Superior temporal gyrus (tissue), 1 donor: ENCODE measurements at regions not wholly inside any gene's neighbourhood (a gene's known extent, or its start where the extent isn't known, plus 50 kb on each side); places are given as distances from the start of the nearest gene placed in this dataset.
"Not testable (repeated sequence)": the region's sequence is repeated elsewhere in the genome, so short reads cannot be mapped to it uniquely, and the experiment has no call there.

ENCODE experiments used
- DNase-seq: peaks from one replicate; pipeline ENCODE4 v3.0.0-alpha.2; 2016; ENCODE audit errors: extremely low spot score

DNA sequence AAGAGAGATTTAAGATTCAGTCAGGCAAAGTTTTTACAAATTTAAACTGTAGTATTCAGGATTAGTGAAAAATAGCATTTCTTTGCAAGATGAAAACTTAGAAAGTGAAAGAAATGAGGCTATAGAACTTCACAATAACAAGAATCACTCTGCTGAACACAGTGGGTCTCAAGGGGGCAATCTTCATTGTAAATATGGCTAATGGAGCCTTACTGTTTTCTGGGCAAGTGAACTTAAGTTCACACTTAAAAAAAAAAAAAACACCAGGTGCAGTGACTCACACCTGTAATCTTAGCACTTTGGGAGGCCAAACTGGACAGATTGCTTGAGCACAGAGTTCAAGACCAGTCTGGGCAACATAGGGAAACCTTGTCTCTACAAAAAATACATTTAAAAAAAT is 175.9 kb upstream of the SNX2 start:
- DNase-seq: no peak

DNA sequence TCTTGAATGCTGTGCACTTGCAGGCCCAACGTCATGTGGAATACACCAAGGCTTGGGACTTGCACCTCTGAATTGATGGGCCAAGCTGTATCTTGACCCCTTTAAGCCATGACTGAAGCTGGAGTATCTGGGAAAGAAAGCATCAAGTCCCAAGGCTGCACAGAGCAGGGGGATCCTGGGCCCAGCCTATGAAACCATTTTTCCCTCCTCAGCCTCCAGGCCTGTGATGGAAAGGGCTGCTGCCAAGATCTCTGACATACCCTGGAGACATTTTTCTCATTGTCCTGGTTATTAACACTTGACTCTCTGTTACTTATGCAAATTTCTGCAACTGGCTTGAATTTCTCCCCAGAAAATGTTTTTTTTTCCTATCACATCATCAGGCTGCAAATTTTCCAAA is 174.0 kb upstream of the SNX2 start:
- DNase-seq: no peak

DNA sequence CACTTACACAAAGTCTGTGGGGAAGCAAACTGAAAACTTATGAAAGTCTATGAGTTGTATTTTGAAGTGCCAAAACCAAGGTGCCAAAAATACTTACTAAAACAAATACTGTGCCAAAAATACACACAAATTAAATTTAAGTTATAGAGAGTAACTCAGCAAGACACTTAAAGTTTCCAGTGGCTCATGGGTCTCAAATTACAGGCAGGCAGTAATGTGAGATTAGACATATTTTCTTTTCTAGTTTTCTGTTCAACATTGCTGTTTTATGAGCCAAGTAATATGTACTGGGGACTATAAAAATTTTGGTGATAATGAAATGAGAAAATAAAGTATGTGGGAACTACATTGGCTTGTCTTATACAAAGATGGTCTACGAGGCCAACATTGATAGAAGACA is 172.2 kb upstream of the SNX2 start:
- no peak for DNase-seq

DNA sequence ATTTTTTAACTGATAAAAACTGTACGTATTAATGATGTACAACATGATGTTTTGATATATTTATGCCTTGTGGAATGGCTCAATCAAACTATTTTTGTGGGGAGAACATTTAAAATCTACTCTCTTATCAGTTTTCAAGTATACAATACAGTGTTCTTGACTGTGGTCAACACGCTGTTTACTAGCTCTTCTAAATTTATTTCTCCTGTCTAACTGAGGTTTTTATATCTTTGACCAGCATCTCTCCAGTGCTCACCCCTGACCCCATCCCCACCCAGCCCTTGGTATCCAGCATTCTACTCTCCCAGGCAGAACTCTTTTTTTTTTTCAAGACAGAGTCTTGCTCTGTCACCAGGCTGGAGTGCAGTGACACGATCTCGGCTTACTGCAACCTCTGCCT is 169.6 kb upstream of the SNX2 start:
- DNase-seq: no peak

DNA sequence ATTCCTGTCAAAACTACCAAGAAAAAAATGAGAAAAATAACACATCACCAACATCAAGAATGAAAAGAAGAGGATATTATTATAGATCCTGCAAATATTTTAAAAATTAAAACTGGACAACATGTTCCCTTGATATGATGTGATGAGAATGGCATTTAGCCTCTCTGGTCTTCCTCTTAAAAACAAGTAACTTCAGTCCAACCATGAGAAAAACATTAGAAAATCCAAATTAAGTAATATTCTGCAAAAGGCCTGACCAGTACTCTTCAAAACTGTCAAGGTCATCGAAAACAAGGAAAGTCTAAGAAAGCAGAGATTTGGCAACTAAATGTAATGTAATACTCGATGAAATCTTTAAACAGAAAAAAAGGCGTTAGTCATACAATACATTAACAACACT is 167.1 kb upstream of the SNX2 start:
- no peak for DNase-seq

DNA sequence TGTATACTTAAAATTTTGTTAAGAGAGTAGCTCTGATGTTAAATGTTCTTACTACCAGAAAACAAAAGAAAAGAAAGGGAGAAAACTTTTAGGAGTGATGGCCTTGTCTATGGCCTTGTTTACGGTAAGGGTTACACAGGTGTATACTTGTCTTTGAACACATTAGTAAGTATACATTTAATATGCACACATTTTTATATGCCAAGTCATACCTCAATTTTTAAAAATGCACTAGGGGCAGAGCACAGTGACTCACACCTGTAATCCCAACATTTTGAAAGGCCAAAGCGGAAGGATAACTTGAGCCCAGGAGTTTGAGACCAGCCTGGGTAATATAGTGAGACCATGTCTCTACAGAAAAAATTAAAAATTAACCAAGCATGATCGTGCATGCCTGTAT is 166.7 kb upstream of the SNX2 start:
- DNase-seq: no peak

DNA sequence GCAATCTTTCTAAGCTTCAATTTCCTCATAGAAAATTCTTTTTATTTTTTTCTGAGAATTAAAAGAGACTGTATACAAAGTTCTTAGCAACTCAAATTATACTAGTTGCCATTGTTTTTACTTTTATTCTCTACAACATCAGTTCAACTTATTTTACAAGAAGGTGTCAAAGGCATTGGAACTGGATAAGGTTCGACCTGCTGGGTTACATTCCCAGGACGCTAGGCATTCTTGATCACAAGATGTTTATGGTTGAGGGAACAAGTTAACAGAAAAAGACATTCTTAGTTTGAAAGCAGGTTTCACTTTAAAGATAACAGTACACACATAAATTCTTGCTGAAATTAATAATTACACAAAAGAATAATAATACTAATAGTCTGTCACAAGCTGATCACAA is 163.5 kb upstream of the SNX2 start:
- no peak for DNase-seq

DNA sequence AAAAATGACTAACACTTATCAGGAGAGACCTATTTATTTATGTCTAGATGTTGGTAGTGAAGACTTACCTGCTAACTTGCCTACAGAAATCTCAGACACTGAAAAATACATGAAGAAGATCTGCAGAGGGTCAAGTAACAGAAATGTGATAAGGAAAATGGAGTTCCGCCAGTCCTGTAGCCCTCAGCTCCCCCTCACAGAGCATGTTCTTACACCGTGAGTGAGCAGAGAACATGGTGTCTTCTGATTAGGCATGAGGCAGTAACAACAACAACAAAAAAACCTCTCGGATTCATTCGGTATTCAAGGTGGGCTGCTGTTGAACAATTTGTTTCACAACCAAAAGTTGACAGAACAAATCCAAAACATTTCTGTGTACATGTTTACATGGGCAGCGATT is 162.0 kb upstream of the SNX2 start:
- DNase-seq: no peak

DNA sequence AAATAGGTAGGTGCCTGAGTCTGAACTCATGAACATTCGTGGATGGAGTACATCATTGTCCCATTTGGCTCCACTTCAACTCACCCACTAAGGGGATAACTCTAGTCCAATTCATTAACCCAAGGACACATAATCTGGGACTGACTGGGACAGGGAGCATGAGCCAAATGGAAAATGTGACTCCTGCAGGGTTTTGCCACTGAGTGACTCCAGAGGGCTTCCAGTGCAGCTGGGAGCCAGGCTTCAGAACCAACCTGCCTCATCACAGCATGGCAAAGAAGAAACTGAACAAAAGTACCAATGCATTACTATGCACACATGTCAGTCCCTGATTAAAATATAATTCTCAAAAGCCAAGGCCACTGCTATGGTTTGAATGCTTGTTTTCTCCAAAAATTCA is 159.7 kb upstream of the SNX2 start:
- DNase-seq: no peak

DNA sequence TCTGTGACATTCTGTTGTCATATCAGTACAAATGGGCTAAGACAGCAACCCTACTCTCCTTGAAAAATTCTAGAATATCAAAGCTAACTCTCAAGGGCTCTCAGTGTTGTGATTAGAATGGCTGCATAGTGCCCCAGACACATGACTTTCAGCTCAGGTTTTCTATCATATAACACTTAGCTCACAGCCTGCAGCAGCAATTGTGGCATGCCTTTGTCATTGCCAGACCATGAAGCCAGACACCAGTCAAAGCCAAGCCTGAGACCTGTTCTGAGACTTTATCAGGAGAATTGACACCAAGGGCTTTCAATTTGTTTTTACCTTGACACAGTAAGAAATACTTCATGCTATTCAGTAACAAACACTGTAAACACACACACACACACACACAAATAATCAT is 159.0 kb upstream of the SNX2 start:
- DNase-seq: no peak

DNA sequence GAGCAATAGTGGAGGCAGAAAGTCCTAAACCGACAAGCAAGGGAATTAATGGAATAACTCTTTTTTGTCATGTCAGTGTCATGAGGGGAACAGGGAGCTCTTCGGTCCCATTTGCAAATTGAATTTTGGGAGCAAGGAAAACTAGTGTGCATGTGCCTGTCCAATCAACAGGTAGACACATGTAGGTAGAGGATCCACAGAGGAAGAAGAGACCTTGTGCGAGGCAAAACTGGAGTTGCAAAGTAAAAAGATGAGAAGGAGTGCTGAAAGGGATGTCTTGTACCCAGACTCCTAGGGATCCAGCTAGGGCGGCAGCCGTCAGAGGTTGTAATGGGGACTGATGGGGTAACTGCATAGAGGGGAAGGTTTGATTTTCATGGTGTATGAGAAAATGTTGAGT is 156.8 kb upstream of the SNX2 start:
- not testable (repeated sequence) for DNase-seq

DNA sequence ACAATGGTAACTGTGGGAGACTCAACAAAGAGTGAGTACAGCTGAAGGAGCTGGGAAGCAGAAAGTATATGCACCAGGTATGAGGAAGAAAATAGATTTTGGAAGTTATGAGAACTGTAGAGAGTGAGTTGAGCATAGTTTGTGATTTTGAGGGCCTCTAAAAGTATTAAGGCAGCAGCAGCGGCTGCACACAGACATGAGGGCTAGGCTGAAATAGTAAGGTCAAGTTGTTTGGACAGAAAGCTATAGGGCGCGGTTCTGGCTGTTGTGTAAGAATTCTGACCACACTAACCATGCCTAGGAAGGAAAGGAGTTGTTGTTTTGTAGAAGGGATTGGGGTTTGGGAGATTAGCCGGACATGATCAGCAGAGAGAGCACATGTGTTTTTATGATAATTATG is 154.1 kb upstream of the SNX2 start:
- not testable (repeated sequence) for DNase-seq

DNA sequence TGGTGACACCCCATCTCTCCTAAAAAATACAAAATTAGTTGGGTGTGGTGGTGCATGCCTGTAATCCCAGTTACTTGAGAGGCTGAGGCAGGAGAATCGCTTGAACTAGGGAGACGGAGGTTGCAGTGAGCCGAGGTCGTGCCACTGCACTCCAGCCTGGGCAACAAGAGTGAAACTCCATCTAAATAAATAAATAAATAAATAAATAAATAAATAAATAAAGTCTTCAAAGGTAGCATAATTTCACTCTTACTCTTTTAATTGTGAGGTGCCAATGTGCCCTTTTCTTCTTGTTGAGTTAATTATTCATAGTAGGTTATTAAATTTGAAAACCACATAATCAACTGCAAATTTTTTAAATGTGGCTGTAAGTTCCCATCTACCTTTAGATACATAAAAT is 146.2 kb upstream of the SNX2 start:
- not testable (repeated sequence) for DNase-seq

DNA sequence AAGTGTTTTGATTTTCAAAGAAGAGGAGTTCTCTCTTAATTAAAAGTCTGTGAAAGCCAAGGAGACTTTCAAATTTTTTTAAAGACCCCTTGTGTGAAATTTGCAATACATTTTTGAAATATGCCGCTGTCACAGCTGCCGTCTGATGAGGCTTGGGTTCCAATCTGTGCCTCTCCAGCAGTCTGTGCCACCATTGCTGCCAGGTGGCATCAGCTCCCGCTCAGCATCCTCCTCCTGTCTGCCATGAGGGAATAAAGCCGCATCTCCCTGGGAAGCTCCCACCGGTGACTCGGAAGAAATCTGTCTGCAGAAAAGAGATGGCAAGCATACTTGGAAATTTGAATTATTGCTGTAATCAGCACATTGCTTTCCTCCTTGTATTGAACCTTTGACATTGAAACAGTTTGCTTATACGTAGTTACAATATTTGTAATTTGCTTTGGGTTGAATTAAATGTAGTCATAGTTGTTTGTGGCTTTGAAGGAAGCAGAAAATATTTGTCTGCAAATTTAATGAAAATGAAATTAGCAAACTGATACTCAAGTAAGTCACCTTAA is 145.7 kb upstream of the SNX2 start:
- no peak for DNase-seq

DNA sequence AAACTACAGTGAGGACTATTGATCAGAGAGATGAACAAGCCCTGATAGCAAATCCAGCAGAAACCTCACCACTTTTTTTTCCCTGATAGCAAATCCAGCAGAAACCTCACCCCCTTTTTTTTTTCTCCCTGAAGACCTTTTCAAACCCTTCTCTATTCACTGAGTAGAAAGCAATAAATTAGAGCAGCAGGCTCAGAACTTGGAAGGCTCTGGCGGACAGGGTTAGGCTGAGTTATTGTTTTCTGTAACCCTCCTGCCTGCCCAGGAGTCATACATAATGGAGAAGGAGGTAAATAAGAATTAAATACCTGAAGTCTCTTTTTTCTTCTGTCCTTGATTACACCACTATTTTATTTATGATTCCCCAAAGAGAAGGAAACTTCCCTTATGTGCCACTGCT is 136.3 kb upstream of the SNX2 start:
- DNase-seq: no peak

DNA sequence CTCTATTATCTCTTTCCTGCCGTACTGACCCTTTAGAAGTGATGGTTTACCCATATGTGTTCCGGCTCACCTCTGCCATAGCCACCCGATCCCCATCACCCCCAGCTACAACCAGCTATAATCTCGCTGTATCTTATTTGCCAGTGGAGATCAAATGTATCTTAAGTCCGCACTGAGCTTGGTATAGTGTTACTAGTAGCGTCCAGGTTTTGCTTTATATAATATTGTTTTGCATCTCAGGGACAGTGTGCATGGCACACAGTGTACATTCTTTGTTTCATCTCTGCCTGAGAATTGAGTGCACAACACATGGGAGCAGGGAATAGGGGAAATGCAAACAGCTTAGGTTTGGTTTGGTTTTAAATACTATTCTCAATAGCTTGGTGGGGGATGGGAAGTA is 135.8 kb upstream of the SNX2 start:
- no peak for DNase-seq

DNA sequence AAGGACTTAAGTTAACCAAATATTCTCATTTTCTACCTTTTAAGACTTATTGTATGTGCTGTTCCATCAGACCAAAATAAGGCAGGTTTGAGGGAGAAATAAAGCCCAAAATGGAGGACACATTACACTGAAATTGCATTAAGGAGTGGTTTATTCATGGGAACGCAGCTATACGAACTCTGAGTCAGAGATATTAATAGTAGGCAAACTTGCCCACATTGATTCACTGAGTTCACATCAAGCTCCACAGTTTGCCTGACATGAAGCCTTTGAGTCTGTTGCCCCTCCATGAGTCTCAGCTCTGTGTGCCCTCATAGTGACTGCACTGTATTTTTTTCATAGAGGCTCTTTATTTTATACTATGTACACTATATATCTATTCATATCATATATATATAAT is 135.0 kb upstream of the SNX2 start:
- no peak for DNase-seq

DNA sequence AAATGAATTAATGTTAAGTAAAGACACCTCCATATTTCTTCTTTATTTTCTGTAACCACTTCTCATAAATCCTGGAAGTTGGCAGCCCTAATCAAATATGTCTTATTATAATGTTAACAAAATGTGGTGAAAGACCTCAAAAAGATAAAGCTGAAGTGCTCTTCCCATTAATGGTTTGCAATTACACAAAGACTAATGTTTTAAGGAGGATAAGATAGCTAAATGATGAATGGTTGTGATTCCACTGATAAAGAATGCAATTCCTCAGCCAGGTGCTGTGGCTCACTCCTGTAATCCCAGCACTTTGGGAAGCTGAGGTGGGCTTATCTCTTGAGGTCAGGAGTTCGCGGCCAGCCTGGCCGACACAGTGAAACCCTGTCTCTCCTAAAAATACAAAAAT is 125.8 kb upstream of the SNX2 start:
- no peak for DNase-seq

DNA sequence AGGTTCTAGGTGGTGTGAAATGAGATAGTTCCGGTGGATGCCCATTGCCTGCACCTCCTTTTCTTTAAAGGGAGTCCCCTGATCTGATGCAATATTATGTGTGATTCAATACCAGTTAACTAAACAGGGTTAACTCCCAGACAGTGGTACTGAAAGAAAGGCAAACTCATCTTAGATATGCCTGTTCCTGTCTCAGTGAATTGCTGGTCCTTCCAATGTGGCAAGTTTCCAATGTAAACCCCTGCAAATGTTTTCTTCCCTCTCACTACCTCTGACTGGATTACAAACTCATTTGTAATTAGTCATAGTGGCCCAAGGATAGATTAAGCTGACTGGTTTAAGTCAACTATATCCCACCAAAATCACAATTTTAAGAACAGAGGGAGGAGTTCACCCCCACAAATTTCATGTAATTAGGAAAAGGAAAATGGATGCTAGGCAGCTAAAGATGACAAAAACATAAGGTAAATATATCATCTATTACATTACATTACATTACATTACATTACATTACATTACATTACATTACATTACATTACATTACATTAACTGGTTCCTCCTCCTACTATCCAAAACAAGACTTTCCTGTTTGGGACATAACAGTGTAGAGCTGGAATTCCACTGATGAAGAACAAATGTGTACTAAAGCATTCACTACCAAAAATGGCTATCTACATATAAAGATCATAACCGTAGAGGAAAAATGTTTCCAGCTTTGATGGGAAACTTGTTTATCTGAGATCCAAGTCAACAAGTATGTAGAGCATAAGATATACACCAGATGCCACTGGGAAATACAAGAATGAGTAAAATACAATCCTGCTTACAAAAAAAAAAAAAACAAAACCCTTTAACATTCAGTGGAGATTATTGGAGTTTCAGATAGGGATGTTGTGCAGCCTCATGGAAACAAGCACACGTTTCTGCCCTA is 121.5 kb upstream of the SNX2 start:
- no peak for DNase-seq

DNA sequence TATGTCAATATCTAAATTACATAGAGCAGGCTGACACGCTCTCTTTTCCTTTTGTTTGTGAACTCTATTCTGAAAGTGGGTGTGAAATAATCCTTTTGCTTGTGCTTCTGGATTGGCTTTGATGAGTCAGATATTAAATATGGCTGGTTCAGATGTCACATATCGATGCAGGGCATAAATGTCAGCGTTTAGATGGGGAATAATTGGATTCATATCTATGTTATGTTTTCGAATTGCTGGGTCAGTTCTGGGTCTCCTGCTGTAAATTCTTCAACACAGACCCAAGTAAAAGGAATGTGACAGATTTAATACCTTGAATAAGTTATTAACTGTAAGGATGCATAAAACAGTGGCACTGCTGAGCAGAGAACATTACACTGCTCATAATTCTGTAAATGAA is 118.7 kb upstream of the SNX2 start:
- DNase-seq: no peak

DNA sequence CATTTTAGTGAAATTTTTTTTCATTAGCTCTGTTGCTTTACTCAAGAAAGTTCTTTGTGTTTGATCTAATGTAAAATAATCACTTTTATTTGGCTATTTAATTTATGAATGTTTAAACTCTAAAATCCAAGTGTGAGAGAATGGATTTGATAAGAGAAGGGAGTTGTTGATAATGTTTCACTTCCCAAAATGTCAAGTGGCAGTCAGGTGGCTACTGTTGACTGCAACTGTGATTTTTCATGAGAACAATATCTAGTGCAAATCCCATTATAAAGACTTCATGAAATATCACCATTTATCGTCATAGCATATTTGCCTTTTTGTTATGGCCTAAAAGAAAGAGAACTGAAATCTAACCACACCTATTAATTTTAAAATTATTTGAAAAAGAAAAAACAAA is 118.3 kb upstream of the SNX2 start:
- no peak for DNase-seq

DNA sequence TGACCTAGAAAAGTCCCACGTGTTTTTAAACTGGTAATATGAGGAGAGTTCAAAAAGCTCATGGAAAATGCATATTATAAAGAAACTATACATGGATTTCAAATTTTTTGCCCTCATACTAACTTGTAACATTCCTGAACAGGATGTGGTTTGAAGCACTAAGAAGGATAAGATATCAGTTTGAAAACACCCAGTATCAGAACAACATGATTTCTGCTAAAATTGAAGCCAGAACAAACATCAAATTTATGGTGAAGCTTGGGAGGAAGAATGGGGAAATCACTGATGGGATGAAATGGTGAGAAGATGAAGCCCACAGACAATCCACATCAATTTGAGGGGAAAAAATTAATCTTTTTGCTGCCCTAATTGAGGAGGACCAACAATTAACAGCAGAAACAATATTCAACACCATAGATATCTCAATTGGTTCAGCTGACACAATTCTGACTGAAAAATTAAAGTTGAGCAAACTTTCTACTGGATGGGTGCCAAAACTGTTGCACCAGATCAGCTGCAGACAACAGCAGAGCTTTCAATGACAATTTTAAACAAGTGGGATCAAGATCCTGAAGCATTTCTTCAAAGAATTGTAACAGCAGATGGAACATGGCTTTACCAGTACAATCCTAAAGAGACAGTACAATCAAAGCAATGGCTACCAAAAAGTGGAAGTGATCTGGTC is 113.2 kb upstream of the SNX2 start:
- DNase-seq: no peak

DNA sequence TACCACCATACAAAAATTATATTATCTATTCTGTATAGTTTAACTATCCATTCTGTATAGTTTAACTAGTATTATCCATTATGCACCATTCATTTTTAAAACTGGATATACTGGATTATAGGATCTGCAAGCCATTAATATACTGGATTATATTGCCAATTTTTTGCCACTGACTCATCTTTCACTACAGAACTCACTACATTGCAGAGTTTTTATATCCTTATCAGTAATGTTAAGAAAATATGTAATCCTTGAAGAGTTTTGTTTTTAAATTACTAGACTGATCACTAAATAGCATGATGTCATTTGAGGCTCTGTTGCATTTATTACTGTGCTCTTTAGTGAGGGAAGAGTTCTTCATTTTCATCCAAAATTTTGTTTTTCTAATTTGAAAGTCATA is 109.8 kb upstream of the SNX2 start:
- no peak for DNase-seq
